GM21390 (cell line): ENCODE measurements at regions not wholly inside any gene's neighbourhood (a gene's known extent, or its start where the extent isn't known, plus 50 kb on each side); places are given as distances from the start of the nearest gene placed in this dataset.
"Not testable (repeated sequence)": the region's sequence is repeated elsewhere in the genome, so short reads cannot be mapped to it uniquely, and the experiment has no call there.

Experiments
- ATAC-seq: cut with Tn5 transposase; IDR thresholded peaks from one replicate; pipeline ENCODE4 v1.9.1; 2021; ENCODE audit not compliant: unreplicated experiment

DNA sequence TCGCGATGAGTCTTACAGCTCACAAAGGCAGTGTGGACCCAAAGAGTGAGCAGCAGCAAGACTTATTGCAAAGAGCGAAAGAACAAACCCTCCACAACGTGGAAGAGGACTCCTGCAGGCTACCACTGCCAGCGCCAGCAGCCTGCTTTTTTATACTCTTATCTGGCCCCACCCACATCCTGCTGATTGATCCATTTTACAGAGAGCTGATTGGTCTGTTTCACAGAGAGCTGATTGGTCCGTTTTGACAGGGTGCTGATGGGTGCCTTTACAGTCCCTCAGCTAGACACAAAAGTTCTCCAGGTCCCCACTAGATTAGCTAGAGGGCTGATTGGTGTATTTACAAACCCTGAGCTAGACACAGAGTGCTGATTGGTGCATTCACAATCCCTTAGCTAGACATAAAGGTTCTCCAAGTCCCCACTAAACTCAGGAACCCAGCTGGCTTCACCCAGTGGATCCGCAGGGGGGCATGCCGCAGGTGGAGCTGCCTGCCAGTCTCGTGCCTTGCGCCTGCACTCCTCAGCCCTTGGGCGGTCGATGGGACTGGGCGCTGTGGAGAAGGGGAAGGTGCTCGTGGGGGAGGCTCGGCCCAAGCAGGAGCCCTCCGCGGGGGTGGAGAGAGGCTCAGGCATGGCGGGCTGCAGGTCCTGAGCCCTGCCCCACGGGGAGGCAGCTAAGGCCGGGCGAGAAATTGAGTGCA, 75.7 kb downstream of the QDPR start:
- not testable (repeated sequence) for ATAC-seq

DNA sequence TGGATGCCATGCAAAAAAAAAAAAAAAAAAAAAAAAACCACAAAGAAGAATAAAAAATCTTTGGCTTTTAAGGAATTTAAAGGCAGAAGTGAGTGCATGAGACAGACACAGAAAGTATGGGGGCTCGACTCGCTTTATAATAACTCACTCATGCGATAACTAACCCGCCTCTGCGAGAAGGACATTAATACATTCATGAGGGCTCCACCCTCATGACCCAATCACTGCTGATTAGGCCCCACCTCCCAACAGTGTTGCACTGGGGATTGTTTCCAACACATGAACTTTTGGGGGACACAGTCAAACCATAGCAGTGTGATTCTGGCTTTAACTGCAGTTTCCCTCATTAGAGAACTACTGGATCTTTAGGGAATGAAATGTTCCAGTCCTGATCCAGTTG, 78.1 kb downstream of the QDPR start:
- ATAC-seq = no peak

- ATAC-seq = no peak
Measured at GRCh38 chr4:17427991-17428390, 83.9 kb downstream of the QDPR start.

- ATAC-seq = no peak
Measured at GRCh38 chr4:17426222-17426621, 85.7 kb downstream of the QDPR start.

- ATAC-seq = no peak
Measured at GRCh38 chr4:17418010-17418409, 93.9 kb downstream of the QDPR start.

- ATAC-seq = no peak
Measured at GRCh38 chr4:17414392-17414791, 97.5 kb downstream of the QDPR start.

DNA sequence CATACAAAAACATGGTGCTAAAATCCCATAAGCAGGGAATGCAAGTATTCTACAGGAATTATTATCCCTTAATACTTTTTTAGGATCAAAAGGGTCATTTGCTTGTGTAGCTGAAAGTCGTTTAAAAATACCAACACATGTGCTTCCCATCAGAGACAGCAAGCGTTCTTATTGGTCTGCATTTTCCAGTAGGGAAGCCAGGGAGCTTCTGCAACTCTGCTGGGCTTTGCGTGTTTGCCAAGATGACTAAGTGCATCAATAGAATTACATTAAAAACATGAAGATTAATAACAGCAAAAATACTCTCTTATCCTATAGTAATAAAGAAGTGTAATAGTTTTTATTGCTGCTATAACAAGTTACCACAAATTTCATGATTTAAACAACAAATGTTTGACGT, 111.2 kb downstream of the QDPR start:
- ATAC-seq = no peak

GRCh38 chr4:17398805-17399204, 113.1 kb downstream of the QDPR start:
- no peak for ATAC-seq

- no peak for ATAC-seq
Measured at GRCh38 chr4:17398035-17398434, 113.9 kb downstream of the QDPR start.

DNA sequence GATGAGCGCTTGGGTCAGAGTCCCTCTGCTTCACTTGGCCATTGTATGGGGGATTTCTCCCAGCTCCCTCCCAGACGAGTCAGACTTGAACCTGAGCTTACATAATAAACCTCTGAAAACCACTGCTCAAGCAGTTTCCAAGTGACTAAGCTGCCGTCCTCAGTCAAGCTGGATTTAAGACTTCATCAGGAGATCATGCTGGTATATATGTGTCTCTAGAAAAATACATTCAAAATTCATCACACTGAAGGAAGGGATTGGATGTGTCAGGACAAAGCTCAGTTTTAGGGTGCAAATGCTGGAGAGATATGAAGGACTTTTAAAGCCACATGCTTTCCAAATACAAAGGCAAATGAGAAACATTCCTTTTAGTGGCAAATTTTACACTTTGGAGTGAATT, 114.3 kb downstream of the QDPR start:
- ATAC-seq = no peak

GRCh38 chr4:17385403-17385802, 126.5 kb downstream of the QDPR start:
- ATAC-seq = peak; percentile 67

DNA sequence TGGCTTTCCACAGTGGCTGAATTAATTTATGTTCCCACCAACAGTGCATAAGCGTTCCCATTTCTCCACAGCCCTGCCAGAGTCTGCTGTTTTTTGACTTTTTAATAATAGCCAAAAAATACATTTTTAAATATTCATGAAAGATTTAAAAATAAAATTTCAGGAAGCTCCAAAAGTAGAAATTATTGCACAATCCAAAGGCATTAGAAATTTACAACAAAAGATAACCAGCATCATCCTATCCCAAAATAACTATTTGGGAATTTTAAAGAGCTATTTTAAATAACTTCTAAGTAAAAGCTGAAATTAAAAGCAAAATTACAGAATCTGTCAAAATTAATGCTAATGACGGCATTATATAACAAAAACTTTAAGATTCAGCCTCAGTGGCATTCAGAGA, 131.5 kb downstream of the QDPR start:
- ATAC-seq = no peak

DNA sequence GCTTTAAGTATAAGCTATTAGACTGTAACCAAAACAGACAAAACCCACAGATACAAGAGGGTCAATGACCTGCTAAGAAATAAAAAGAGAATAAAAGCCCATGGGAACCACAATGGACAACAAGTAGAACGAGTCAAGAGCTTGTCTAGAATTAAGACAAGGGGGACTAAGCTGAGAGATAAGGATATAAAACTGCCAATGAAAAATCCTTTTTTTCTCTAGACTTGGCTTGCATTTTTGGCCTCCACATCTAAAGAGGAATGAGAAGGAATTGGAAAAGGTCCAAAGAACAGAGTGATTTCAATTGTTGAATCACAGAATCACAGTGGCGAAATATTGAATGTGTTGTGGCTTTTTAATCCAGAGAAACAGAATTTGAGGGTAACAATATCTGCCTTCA, 135.7 kb downstream of the QDPR start:
- no peak for ATAC-seq

DNA sequence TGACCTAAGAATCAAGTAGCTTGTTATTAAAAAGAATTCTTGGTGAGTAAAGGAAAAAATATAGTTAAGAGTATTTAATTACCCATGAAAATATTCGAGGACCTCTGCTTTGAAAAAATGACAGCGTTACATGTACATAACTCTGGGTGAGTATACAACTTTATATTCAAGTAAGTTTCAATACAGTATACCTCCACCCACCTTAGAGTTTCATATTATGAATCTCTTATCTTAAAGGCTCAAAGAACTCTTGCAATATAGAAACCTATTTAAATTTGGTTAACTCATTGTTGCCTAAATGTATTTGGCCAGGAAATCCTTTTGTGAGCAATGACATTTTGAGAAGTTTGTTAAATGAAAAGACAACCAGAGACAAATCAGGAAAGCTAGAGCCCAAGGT, 138.2 kb downstream of the QDPR start:
- ATAC-seq = no peak

DNA sequence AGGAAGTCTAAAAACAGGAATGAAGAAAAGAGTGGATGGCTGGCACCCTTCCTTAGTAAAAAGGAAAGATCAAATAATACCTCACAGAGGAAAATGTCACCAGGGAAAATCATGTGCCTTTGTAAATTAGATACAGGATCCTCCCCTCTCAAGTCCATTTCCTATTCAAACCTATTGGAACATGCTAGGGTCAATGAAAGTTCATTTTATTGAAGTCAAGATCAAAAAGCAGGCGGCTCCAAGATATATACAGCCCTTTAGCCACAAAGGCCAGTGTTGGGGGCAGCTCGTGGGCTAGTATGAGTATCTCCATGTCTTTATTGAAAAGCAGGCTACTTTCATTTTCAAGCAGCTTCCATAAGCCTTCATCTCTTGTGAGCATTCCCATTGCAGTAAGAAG, 141.1 kb downstream of the QDPR start:
- no peak for ATAC-seq

- no peak for ATAC-seq
Measured at GRCh38 chr4:17368408-17368807, 143.5 kb downstream of the QDPR start.

GRCh38 chr4:17367201-17367600, 144.7 kb downstream of the QDPR start:
- ATAC-seq = no peak

GRCh38 chr4:17366496-17366895, 145.4 kb downstream of the QDPR start:
- ATAC-seq = no peak

- ATAC-seq = no peak
Measured at GRCh38 chr4:17362430-17362829, 149.5 kb downstream of the QDPR start.

DNA sequence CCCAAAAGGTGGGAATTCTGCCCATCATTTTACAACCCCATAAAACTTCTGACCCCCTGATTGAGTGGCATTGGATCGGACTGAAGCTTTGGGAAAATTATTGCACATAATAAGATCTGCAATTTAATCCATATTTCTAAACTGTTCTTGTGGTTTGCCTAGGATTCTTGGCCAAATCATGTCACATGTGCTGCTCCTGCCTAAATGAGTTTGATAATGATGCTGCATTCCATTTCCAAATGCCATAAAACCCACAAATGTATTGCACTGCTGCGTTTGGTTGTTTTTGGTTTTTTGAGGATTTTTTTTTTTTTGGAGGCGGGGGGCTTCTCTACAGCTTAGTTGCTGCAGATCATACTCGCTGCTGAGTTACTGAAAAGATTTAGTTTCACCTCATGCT, 153.6 kb downstream of the QDPR start:
- ATAC-seq = no peak

- no peak for ATAC-seq
Measured at GRCh38 chr4:17356926-17357325, 155.0 kb downstream of the QDPR start.

GRCh38 chr4:17352357-17352756, 159.5 kb downstream of the QDPR start:
- no peak for ATAC-seq

- no peak for ATAC-seq
Measured at GRCh38 chr4:17347445-17347844, 164.4 kb downstream of the QDPR start.
